ENCODE measurements at regions not wholly inside any gene's neighbourhood (a gene's known extent, or its start where the extent isn't known, plus 50 kb on each side); places are given as distances from the start of the nearest gene placed in this dataset.

GRCh38 chr15:36447373-36447772, 132.1 kb upstream of the CDIN1 start:
- ChIA-PET POLR2A (no interaction called here), CTCF (no interaction called here), RAD21 (ENCODE audit: unreplicated experiment) (no interaction called here), SMC1A (ENCODE audit: uncharacterized antibody, unreplicated experiment) (no interaction called here)
- DNase-seq (ENCODE audit: low read depth, low spot score) (no peak), FAIRE-seq (no peak), ATAC-seq (no peak)
- H3K4me3 ChIP-seq, result no peak overlapping the region
- no peaks in the 10 kb centered on the region for H3K27me3 ChIP-seq (replicated peaks in 1 of 2; ENCODE audit: control insufficient read depth in 2 of 2, insufficient read depth in 2 of 2, low read length in 1 of 2)
- no peak overlapping the region for H2AFZ ChIP-seq (ENCODE audit: control insufficient read depth, low read depth, low read length)
- in situ Hi-C loops (cut with MboI) (no loop called here), intact Hi-C loops (cut with micrococcal nuclease; ENCODE audit: unreplicated experiment) (no loop called here)
- no peak overlapping the region for H3K4me2 ChIP-seq (ENCODE audit: control insufficient read depth, insufficient read depth)
- H3K9ac ChIP-seq (ENCODE audit: control insufficient read depth, insufficient read depth, low read length), result no peak overlapping the region
- H3K9me3 ChIP-seq (replicated peaks; ENCODE audit: control insufficient read depth, insufficient read depth, low read length), result no peaks in the 10 kb centered on the region
- WGBS (ENCODE audit: insufficient coverage, insufficient replicate concordance, low lambda C conversion rate, missing lambda C conversion rate), result 60% methylated on average over 2 of the region's 2 CpGs
- BruUV-seq (replicated peaks), result no TSS peak
- no peaks in the 10 kb centered on the region for H4K20me1 ChIP-seq (ENCODE audit: control insufficient read depth, insufficient read depth)
- H3K36me3 ChIP-seq (ENCODE audit: control insufficient read depth in 2 of 2, insufficient read depth in 2 of 2, low read length in 1 of 2), result no peaks in the 10 kb centered on the region
- no peaks in the 10 kb centered on the region for H3K79me2 ChIP-seq (ENCODE audit: control insufficient read depth, insufficient read depth, low read length)
- no peak overlapping the region for H3K27ac ChIP-seq (ENCODE audit: control insufficient read depth, insufficient read depth)
- H3K4me1 ChIP-seq (ENCODE audit: control insufficient read depth, insufficient read depth, low read length), result no peaks in the 10 kb centered on the region
- TF ChIP-seq ZNF207 (IDR thresholded peaks at IDR 0.05; ENCODE audit: borderline replicate concordance) (no peak), POLR2A (IDR thresholded peaks at IDR 0.05; ENCODE audit: low read depth, low read length) (no peak), PKNOX1 (IDR thresholded peaks at IDR 0.05) (no peak), ZZZ3 (IDR thresholded peaks at IDR 0.05; ENCODE audit: control insufficient read depth, insufficient read length, low read depth) (no peak), BCL3 (IDR thresholded peaks at IDR 0.05; ENCODE audit: borderline replicate concordance, insufficient read depth, low read depth, low read length, poor library complexity, severe bottlenecking) (no peak), CTCF (IDR thresholded peaks at IDR 0.05 in 2 of 3, conservative IDR thresholded peaks at IDR 0.05 in 1 of 3; ENCODE audit: control insufficient read depth in 2 of 3, extremely low read depth in 1 of 3, insufficient read depth in 1 of 3, low read depth in 3 of 3, low read length in 3 of 3) (no peak), EED (IDR thresholded peaks at IDR 0.05; ENCODE audit: low read depth) (no peak), SREBF1 (IDR thresholded peaks at IDR 0.05; ENCODE audit: low read length) (no peak), USF1 (IDR thresholded peaks at IDR 0.05; ENCODE audit: borderline replicate concordance, extremely low read length, insufficient read depth, low read depth, low read length) (no peak), RELA (IDR thresholded peaks at IDR 0.05; ENCODE audit: borderline replicate concordance, partially characterized antibody) (no peak), HDGF (IDR thresholded peaks at IDR 0.05) (no peak), NFXL1 (IDR thresholded peaks at IDR 0.05; ENCODE audit: borderline replicate concordance) (no peak), HCFC1 (IDR thresholded peaks at IDR 0.05; ENCODE audit: low read length) (no peak), SUZ12 (IDR thresholded peaks at IDR 0.05; ENCODE audit: unreplicated experiment) (no peak)

All from GM12878 (cell line).